ENCODE measurements at regions not wholly inside any gene's neighbourhood (a gene's known extent, or its start where the extent isn't known, plus 50 kb on each side); places are given as distances from the start of the nearest gene placed in this dataset.

DNA sequence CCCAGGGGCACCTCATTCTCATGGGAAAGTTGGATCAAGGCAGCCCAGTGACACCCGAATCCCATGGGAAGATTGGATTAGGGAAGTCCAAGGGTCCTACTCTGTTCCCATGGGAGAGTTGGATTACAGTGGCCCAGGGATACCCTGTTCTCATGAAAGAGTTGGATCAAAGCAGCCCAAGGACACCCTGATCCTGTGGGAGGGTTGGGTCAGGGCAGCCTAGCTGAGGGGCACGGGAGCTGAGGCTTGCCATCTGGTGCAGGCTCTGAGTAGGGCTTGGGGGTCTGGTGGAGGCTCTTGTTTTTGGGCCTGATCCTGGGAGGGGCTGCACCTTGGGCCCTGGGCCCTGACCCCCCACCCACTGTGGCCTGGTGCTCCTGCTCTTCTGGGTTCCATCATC lies 87.1 kb downstream of the ACKR3 start:
- DNase-seq, result no peak

DNA sequence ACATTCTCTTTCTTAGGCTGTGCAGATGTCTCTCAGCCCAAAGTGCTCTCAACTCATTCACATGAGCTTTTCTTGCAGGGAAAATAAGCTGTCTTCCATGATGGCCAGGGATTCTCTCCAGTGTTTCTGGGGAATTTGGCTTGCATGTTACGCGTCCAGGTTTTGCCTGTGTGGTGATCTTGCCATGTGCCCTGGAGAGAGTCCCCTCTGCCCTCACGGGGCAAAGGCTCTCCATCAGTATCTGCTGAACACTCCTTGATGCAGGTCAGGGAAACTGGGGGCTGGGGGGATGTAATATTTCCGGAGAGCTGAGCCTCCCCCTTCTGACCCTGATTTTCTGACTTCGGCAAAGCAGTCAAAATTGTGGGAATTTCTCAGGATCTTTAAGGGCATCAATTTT lies 87.6 kb downstream of the ACKR3 start:
- no peak for DNase-seq

GRCh38 chr2:236657801-236658200 lies 88.2 kb downstream of the ACKR3 start:
- DNase-seq, result no peak

DNA sequence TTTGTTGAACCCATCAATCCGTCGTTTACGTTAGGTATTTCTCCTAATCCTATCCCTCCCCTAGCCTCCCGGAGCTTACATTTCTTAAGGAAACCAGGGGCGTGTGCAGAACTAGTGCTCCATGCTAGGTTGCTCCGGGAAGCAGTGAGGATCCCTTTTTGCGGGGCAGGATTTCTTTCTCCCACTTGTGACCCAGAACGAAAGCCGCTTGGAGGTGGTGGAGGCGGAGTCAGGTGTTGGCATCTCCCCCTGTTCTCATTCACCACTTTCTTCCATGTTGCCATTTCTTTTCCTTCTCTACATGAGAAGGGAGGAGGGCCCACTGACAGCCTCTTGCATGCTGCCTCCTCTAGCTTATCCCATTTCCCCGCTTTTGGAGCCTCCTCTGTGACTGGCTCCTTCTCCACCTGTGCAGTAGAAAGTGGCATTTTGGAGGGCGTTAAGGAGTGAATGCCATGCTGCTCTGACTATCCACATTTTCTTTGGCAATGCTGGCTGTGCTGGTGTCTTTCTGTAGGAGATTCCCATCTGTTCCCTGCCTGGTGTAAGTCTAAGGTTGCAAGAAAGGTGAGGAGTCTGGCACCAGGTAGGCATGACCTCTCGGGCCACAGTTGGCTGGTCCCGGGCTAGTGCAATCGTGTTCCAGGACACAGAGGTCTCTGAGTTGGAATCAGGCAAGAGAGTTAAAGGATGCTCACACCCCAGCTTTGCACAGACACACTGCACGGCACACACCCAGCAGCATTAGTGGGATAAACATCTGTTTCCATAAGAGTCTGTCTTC lies 89.5 kb downstream of the ACKR3 start:
- no peak for DNase-seq

DNA sequence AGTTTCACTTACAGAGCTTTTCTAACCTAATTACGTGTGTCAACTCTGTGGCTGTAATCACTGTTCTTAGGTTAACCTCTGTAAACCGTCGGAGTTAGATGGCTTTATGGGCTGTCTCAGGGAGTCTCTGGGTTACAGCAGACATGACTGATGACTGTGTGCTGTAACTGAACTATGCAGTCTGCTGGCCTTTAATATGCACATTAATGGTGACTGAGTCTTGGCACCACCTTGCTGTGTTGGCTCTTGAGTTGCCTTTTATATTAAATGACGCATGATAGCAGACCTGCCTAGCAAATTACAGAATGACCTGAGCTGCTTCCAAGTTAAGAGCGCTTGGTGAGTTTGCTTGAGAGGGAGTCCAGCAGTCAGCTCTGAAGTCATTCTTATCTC lies 90.1 kb downstream of the ACKR3 start:
- peak; percentile 42 for DNase-seq

DNA sequence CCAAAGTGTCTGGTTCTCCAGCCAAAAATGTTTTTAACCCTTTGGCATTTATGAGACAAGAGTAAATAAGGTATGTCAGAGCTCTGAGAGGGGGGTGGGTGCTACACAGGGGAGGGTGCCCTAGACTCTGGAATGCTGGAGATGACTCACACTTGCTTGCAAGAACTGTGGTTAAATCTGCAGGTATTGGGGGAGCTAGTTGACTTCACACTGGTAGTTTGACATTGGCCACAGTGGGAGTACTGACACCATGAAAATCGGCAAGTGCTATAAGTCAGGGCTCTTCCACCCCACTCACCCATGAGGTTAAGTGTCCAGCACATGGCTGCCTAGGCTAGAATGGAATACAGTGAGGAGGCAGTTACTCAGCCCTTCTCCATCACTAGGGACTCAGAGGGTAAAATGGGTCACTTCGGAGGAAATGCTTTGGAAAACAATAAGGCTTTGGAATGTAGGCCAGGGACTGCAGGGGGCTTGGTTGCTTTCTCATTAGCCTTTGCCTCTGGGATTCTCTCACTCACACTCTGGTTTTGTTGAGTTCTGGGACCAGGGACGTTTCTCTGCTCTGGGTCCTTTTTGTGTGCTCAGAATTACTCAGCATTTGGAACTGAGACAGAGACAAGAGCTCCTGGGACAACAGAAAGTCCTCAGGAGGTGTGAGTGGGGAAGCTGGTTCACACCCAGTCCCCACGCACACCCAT lies 91.6 kb downstream of the ACKR3 start:
- DNase-seq, result no peak

GRCh38 chr2:236661762-236662110 lies 92.1 kb downstream of the ACKR3 start:
- no peak for DNase-seq

DNA sequence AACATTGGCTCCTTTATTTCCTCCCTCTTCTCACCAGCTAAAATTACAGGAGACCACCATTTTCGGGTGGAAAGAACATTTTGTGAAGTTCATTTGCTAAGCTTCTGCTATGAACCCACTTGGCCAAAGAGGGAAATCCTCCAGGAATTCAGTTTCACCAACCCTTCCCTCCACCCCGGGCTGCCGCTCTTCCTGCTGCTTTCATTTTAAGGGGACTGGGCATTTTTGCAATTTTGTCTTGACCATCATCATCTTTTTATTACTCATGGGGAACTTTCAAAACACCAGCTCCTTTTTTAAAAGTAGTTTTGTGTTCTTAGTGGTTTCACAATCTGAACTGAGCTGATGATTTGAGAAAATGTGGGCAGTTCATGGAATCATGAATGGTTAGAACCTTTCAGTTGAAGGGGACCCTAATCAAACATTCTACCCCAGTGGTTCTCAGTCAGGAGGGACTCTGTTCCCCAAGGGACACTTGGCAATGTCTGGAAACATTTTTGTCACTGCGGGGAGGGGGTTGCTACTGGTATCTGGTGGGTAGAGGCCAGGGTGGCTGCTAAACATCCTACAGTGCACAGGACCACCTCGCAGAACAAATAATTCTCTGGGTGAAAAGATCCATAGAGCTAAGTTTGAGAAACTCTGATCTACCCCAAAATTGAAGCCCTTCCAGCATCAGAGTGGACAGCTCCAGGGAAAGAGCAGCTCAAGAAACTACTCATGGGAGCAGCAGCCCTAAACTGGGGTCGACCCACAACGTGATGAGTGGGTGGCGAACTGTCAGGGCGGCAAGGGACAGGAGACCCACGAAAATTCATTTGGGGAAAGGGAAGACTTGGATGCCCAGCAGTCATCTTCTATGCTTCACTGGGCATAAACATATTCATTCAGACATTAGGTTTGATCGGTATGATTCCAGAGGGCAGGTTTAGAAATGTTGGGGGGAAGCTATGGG lies 92.9 kb downstream of the ACKR3 start:
- no peak for DNase-seq

GRCh38 chr2:236663287-236664101 lies 93.9 kb downstream of the ACKR3 start:
- no peak for DNase-seq

DNA sequence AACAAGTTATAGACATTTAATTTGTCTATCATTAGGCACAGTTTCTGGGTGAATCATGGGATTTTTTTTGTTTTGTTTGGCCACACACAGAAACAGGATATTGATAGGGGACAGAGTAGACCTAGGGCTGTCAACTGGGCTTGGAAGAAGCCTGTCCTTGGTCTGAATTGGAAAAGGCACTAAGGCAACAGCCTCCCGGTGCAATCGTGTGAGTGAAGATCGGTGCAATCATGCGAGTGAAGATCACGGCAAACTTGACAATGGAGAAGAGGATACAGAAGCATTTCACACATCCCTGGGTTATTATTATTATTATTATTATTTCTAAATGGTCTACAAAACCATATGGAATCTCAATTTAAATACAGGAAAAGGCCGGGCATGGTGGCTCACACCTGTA lies 94.5 kb downstream of the ACKR3 start:
- no peak for DNase-seq

GRCh38 chr2:236665101-236665500 lies 95.5 kb downstream of the ACKR3 start:
- DNase-seq, result no peak

- DNase-seq, result no peak
Measured at GRCh38 chr2:236665572-236666118, 96.0 kb downstream of the ACKR3 start.

DNA sequence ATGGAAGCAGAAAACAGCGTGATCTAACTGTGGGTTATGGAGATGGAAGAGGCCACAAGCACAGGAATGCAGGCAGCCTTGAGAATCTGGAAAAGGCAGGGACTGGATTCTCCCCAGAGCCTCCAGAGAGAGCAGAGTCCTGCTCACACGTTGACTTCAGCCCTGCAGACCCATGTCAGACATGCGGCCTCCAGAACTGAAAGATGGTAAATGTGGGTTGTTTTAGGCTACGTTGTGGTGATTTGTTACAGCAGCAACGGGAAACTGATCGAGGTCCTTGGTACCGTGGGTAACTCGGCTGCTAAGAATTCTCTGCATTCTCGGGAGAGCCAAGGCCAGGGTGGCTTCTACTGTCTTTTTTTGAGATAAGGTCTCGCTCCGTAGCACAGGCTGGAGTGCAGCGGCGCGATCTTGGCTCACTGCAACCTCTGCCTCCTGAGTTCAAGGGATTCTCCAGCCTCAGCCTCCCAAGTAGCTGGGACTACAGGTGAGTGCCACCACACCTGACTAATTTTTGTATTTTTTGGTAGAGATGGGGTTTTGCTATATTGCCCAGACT lies 97.1 kb downstream of the ACKR3 start:
- DNase-seq, result no peak

- no peak for DNase-seq
Measured at GRCh38 chr2:236667526-236667925, 97.9 kb downstream of the ACKR3 start.

DNA sequence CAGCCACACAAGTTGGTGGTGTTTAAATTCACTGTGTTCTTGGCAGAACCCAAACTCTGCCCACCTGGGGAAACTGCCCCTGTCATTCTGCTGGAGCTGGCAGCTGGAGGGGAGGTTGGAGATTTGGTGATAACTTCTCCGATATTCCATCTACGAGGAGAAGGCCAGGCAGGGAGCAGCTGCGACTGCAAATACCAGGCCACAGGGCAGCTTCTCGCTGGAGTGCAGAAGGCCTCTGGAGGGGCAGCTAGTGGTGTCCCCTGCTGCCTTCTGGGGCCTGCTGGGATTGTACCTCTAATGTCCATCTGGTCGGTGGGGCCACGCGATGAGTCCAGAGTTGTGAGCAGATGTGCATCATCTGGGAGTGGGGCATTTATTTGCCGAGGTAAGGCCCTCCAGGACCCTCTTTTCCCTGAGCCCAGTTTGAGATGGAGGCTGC lies 98.9 kb downstream of the ACKR3 start:
- DNase-seq, result no peak

DNA sequence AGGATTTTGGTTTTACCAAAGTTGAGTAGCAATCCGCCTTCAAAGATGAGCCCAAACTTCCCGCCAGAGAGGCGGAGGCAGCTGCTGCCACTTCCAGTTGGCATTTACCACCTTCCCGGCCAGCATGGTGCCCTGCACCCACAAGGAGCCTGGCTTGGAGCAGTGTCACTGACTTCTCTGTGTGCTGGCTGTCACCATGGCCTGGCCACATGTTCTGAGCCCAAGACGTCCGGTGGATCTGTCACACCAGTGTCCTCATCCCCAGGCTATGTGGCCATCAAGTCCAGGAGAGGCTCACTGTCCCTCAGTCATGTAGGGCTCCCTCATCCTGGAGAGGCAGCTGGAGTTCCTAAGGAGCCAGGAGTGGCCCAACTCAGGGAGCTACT lies 100.6 kb downstream of the ACKR3 start:
- DNase-seq, result no peak

GRCh38 chr2:236671896-236672562 lies 102.4 kb downstream of the ACKR3 start:
- no peak for DNase-seq

DNA sequence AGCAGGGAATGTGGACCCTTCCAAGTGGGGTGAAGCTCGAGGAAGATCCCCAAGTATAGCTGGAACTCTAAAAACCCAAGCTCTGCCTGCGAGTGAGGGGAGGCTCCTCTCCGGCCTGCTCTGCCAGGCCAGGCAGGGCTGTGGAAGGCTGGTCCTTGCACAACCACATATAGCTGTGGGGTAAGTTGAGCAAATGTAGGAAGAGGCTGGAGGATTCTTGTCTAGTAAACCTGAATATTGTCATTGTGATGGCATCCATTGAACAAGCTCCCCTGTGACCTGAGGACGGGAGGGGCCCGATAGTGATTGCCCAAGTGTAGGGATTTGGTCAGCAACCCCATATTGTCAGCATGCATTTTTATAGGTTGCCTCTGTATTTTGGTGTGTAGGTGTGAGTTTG lies 103.0 kb downstream of the ACKR3 start:
- no peak for DNase-seq

DNA sequence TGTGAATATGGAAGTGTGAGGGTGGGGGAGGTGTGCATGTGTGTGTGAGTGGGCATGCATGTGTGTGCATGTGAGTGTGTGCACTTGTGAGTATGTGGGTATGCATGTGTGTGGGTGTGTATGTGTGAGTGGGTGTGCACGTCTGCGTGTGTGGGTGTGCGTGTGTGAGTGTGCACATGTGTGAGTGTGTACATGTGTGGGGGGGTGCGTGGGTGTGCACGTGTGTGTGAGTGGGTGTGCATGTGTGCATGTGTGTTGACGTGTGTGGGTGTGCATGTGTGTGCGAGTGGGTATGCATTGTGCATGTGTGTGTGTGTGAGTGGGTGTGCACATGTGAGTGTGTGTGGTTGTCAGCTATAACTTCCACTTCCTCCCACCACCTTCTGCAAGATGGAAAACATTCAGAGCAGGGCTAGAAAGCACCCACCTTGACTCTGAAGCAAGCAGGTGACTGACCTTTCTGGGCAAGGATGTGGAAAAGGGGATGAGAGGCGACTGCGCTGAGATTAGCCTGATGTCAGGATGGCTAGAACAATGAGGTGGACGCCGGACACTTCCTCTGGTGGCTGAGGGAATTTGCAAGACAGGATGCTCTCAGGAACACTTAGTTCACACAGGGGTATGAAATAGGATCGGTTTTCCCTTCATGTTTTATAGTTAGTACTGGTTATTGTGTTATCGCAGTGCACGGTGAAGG lies 103.6 kb downstream of the ACKR3 start:
- no peak for DNase-seq

DNA sequence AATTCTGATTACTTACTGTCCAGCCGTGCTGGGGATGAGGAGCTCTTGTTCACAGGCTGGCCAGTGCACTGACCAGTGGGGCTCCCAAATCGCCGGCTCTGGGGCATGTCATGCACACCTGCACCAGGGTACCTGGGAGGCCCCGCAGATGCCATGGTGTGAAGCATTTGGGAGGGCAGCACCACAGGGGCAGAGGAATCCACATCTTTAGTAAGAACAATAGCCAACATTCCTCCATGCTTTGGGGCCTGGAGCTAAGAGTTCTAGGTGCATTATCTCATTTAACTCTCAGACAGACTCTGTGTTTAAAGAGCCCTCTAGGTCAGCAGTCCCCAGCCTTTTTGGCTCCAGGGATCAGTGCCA lies 104.2 kb downstream of the ACKR3 start:
- no peak for DNase-seq

GRCh38 chr2:236674238-236674637 lies 104.6 kb downstream of the ACKR3 start:
- no peak for DNase-seq
